K562 (cell line): ENCODE measurements at regions not wholly inside any gene's neighbourhood (a gene's known extent, or its start where the extent isn't known, plus 50 kb on each side); places are given as distances from the start of the nearest gene placed in this dataset.
A peak's percentile ranks its signal among the peaks of the same experiment; 100 is the strongest.

Experiments
- ATAC-seq: fragments of 200-7000 bp; cut with Tn5 transposase; 3 replicates; pipeline ENCODE4 v1.9.1; 2020; ENCODE audit warnings: moderate library complexity
- BruUV-seq: library from RNA; stranded (reverse); fragments of 400-500 nt; replicated peaks from 2 replicates; lab custom pipeline; 2021; lab: Mats Ljungman, UMichigan
- CTCF ChIA-PET: fragments of 300-600 bp; formaldehyde crosslinking; extraction: SDS; loops from one replicate; lab custom pipeline; 2021; ENCODE audit warnings: low intra/inter-chr PET ratio; lab: Yijun Ruan, JAX
- POLR2A ChIA-PET: fragments of 300-600, 350-650 bp; sonication (Branson Sonifier 250); formaldehyde crosslinking; extraction: SDS; loops from one replicate; lab custom pipeline; 2021; ENCODE audit warnings: antibody characterized with exemption, inconsistent platforms; lab: Yijun Ruan, JAX
- DNase-seq, 4 experiments: peaks; one replicate each; pipeline versions ENCODE4 v3.0.0 to v3.0.0-alpha.2; 2011 to 2018; ENCODE audit warnings: low spot score in 3 of 4, mixed read lengths in 3 of 4; ENCODE audit errors: extremely low read depth in 1 of 4
- FAIRE-seq: peaks from 2 replicates; lab custom pipeline; 2011; peaks lifted over from hg19 to GRCh38; lab: Jason Lieb, UNC
- H2AFZ ChIP-seq: 2 replicates; pipeline ENCODE4 v1.6.0; 2011; ENCODE audit warnings: low read depth, low read length, control low read depth, inconsistent platforms
- H3K27ac ChIP-seq: fragments of 200-600 bp; 3 replicates; pipeline ENCODE4 v1.8.0; 2011; ENCODE audit warnings: low read depth, mild to moderate bottlenecking, control low read depth, inconsistent platforms, low read length, moderate library complexity, mixed read lengths; ENCODE audit errors: extremely low read depth
- H3K27me3 ChIP-seq, 2 experiments: fragments of 300-600 bp in 1 of 2; 2 replicates in 1 of 2; 3 replicates in 1 of 2; pipeline versions ENCODE4 v1.6.0 to v1.8.0; 2011; ENCODE audit warnings: inconsistent platforms in 2 of 2, low read length in 2 of 2, mild to moderate bottlenecking in 1 of 2, mixed read lengths in 1 of 2, moderate library complexity in 1 of 2; ENCODE audit not compliant: control insufficient read depth in 2 of 2, insufficient read depth in 2 of 2
- H3K36me3 ChIP-seq: fragments of 300-600 bp; 3 replicates; pipeline ENCODE4 v1.8.0; 2011; ENCODE audit warnings: mild to moderate bottlenecking, low read length, inconsistent platforms; ENCODE audit not compliant: control insufficient read depth, insufficient read depth
- H3K4me1 ChIP-seq, 2 experiments: fragments of 200-600 bp in 1 of 2; replicated peaks in 1 of 2; 2 replicates in 1 of 2; 3 replicates in 1 of 2; pipeline versions ENCODE4 v1.5.1 to v1.8.0; 2011; ENCODE audit warnings: inconsistent platforms in 2 of 2, low read length in 2 of 2, mild to moderate bottlenecking in 1 of 2, mixed read lengths in 1 of 2, moderate library complexity in 1 of 2; ENCODE audit not compliant: control insufficient read depth in 2 of 2, insufficient read depth in 2 of 2
- H3K4me2 ChIP-seq: 2 replicates; pipeline ENCODE4 v1.6.1; 2011; ENCODE audit warnings: low read length, control low read depth, inconsistent platforms, mixed read lengths; ENCODE audit not compliant: insufficient read depth
- H3K4me3 ChIP-seq: fragments of 200-600 bp; sonication (generic), shearing (Covaris generic); 2 replicates; pipeline ENCODE4 v1.5.1; 2016; ENCODE audit warnings: control low read depth, inconsistent platforms
- H3K79me2 ChIP-seq: fragments of 200-600 bp; 3 replicates; pipeline ENCODE4 v1.8.0; 2011; ENCODE audit warnings: low read length, inconsistent platforms; ENCODE audit not compliant: control insufficient read depth, insufficient read depth
- H3K9ac ChIP-seq, 2 experiments: 2 replicates each; pipeline versions ENCODE4 v1.6.0 to v1.6.1; 2011; ENCODE audit warnings: low read depth in 2 of 2, low read length in 2 of 2, control low read depth in 1 of 2, inconsistent platforms in 1 of 2, mild to moderate bottlenecking in 1 of 2, mixed read lengths in 1 of 2; ENCODE audit not compliant: insufficient read depth in 1 of 2
- H3K9me1 ChIP-seq: one replicate; pipeline ENCODE4 v1.6.0; 2011; ENCODE audit warnings: inconsistent platforms, mild to moderate bottlenecking, low read length, moderate library complexity; ENCODE audit not compliant: control insufficient read depth, insufficient read depth
- H3K9me3 ChIP-seq: replicated peaks from 2 replicates; pipeline ENCODE4 v1.5.1; 2011; ENCODE audit warnings: low read depth, low read length, inconsistent platforms; ENCODE audit not compliant: control insufficient read depth, insufficient read depth
- H4K20me1 ChIP-seq: replicated peaks from 2 replicates; pipeline ENCODE4 v1.6.1; 2011; ENCODE audit warnings: low read length, inconsistent platforms, mixed read lengths; ENCODE audit not compliant: control insufficient read depth, insufficient read depth
- CTCF ChIP-seq, 3 experiments: IDR thresholded peaks in 2 of 3; conservative IDR thresholded peaks in 1 of 3; 2 replicates each; pipeline ENCODE4 v1.5.1; 2011 to 2012; ENCODE audit warnings: low read length in 3 of 3, mild to moderate bottlenecking in 3 of 3, control low read depth in 2 of 3, improper control_type of control experiment in 1 of 3, inconsistent platforms in 1 of 3, low read depth in 1 of 3, mixed read lengths in 1 of 3, moderate library complexity in 1 of 3; ENCODE audit not compliant: insufficient read depth in 2 of 3
- JUN ChIP-seq, 2 experiments: sonication (generic) in 1 of 2; formaldehyde crosslinking in 1 of 2; IDR thresholded peaks; 2 replicates each; pipeline versions ENCODE4 v1.6.1 to v1.8.0; 2012 to 2022; ENCODE audit warnings: borderline replicate concordance in 2 of 2, mild to moderate bottlenecking in 2 of 2, improper control_type of control experiment in 1 of 2, low read depth in 1 of 2, low read length in 1 of 2, missing genetic modification reagents in 1 of 2
- KAT7 ChIP-seq: sonication (generic); formaldehyde crosslinking; IDR thresholded peaks from 2 replicates; pipeline ENCODE4 v1.8.0; 2022; ENCODE audit warnings: missing genetic modification reagents, mild to moderate bottlenecking, borderline replicate concordance
- MTA1 ChIP-seq: fragments of 450-650 bp; IDR thresholded peaks from 2 replicates; pipeline ENCODE4 v1.6.1; 2017; ENCODE audit warnings: borderline replicate concordance
- NCOA2 ChIP-seq, 2 experiments: fragments of 450-650 bp; IDR thresholded peaks; 2 replicates each; pipeline ENCODE4 v1.6.1; 2018; ENCODE audit warnings: mild to moderate bottlenecking in 2 of 2, moderate library complexity in 1 of 2; ENCODE audit not compliant: partially characterized antibody in 2 of 2
- RAD21 ChIP-seq, 2 experiments: fragments of 250-450 bp in 1 of 2; fragments of 450-650 bp in 1 of 2; sonication (Bioruptor Pico) in 1 of 2; formaldehyde crosslinking in 1 of 2; IDR thresholded peaks in 1 of 2; conservative IDR thresholded peaks in 1 of 2; 2 replicates each; pipeline versions ENCODE4 v1.4.0 to v1.8.0; 2020 to 2022; ENCODE audit warnings: mild to moderate bottlenecking in 2 of 2, moderate library complexity in 1 of 2
- RBM25 ChIP-seq: fragments of 200-400 bp; formaldehyde crosslinking; IDR thresholded peaks from 2 replicates; pipeline ENCODE4 v1.6.1; 2018; ENCODE audit warnings: low read length, low read depth, moderate library complexity; ENCODE audit not compliant: severe bottlenecking
- ZEB2 ChIP-seq: fragments of 450-650 bp; IDR thresholded peaks from 2 replicates; pipeline ENCODE4 v1.6.1; 2016
- ZNF143 ChIP-seq: sonication (generic); formaldehyde crosslinking; IDR thresholded peaks from 2 replicates; pipeline ENCODE4 v1.9.0; 2022; ENCODE audit warnings: mild to moderate bottlenecking, missing genetic modification reagents
- ZNF224 ChIP-seq: sonication (generic); formaldehyde crosslinking; IDR thresholded peaks from 2 replicates; pipeline ENCODE4 v1.8.0; 2022; ENCODE audit warnings: mild to moderate bottlenecking, missing genetic modification reagents
- WGBS: fragments of 100-300 bp; shearing (Covaris generic); methylation state at CpG from one replicate; pipeline ENCODE4 v1.1.6; 2016; ENCODE audit warnings: low coverage, mixed read lengths; ENCODE audit not compliant: insufficient coverage; ENCODE audit errors: missing lambda C conversion rate; 5-methylcytosine and 5-hydroxymethylcytosine counted together
- in situ Hi-C: fragments of 300-500 bp; cut with MboI; formaldehyde crosslinking; loops from 4 replicates; pipeline ENCODE4 v1.15.0; 2018; ENCODE audit warnings: inconsistent platforms, mixed read lengths
- intact Hi-C: fragments of 100-400 bp; cut with micrococcal nuclease; formaldehyde crosslinking; loops from 2 replicates; pipeline ENCODE4 v1.14.2; 2022
- TF ChIP-seq, protein P1 (sequence below): sonication (generic); formaldehyde crosslinking; IDR thresholded peaks from 2 replicates; pipeline ENCODE4 v1.8.1; 2023; ENCODE audit warnings: mild to moderate bottlenecking, missing genetic modification reagents
- TF ChIP-seq, protein P2 (sequence below), 2 experiments: fragments of 450-650 bp; conservative IDR thresholded peaks; 2 replicates each; pipeline ENCODE4 v1.6.1; 2017; ENCODE audit warnings: mild to moderate bottlenecking in 2 of 2, moderate library complexity in 2 of 2

DNA sequence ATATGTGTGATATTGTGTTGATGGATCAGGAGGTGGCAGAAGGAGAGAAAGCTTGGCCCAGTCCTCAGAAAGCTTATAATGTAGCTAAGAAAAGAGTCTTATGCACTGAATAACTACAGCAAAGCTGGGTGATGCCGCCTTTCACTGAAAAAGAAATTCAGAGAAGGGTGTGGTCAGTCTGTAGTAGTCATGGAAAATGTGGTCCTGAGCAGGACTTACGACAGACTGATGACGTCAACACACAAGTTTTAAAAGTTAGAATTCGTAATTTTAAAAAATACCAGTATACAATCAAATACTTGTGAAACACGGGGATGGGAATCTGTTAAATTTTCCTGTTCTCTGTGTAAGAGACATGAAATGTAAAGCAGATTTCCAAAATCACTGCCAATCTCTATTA lies 87.0 kb upstream of the RAPGEF2 start (continued):
- TF ChIP-seq JUN (IDR thresholded peaks at IDR 0.05; ENCODE audit: borderline replicate concordance, low read depth, low read length), result 0 out of 2 replicates have a peak, but pooled peaks have one; percentile 24
- no peak for TF ChIP-seq JUN (CRISPR knock-in tag; IDR thresholded peaks at IDR 0.05; ENCODE audit: borderline replicate concordance)

- ChIA-PET POLR2A (interaction anchor here (1.2 kb wide), 1 partner anchor 10 kb away, joined by 3 read pairs; no protein-coding TSS in a partner anchor), CTCF (interaction anchor here (0.5 to 0.9 kb wide), 2 partner anchors 13 to 160 kb away, joined by 3 to 6 read pairs; no protein-coding TSS in a partner anchor)
- in situ Hi-C loops (no loop called here), intact Hi-C loops (loop anchor here (1.0 to 2.0 kb wide), 4 partner anchors 159 to 430 kb away; no protein-coding TSS in a partner anchor)
- no TSS peak for BruUV-seq
- ATAC-seq (peak; percentile 86), FAIRE-seq (peak; percentile 78), DNase-seq (peak; percentile 46 to 70 (median 58))
- no peaks in the 10 kb centered on the region for H3K27me3 ChIP-seq
- H3K79me2 ChIP-seq, result no peaks in the 10 kb centered on the region
- H3K36me3 ChIP-seq, result no peaks in the 10 kb centered on the region
- H3K9ac ChIP-seq, result no peak overlapping the region
- no peak overlapping the region for H3K4me2 ChIP-seq
- H3K27ac ChIP-seq, result no peak overlapping the region
- H3K4me3 ChIP-seq, result no peak overlapping the region
- 38% methylated on average over 8 of the region's 8 CpGs for WGBS
- no peaks in the 10 kb centered on the region for H3K9me1 ChIP-seq
- no peaks in the 10 kb centered on the region for H4K20me1 ChIP-seq
- no peaks in the 10 kb centered on the region for H3K9me3 ChIP-seq
- H2AFZ ChIP-seq, result peak overlapping the region; percentile 62; the same call in 1 of the 2 replicates
- peaks cover 3 to 13% of the 10 kb centered on the region in 2 experiments; a peak in 3 of 5 replicates for H3K4me1 ChIP-seq
- TF ChIP-seq KAT7, result no peak
- TF ChIP-seq NCOA2 (IDR thresholded peaks at IDR 0.05; ENCODE audit: partially characterized antibody in 2 of 2), result no peak
- no peak for TF ChIP-seq MTA1
- TF ChIP-seq CTCF (IDR thresholded peaks at IDR 0.05 in 2 of 3, conservative IDR thresholded peaks at IDR 0.05 in 1 of 3; ENCODE audit: insufficient read depth in 2 of 3, low read depth in 1 of 3, low read length in 3 of 3), result peak; percentile 52 to 63 (median 59)
- TF ChIP-seq ZNF143 (CRISPR knock-in tag), result 0 out of 2 replicates have a peak, but pooled peaks have one; percentile 19
- TF ChIP-seq ZNF224 (CRISPR knock-in tag), result no peak
- TF ChIP-seq RBM25, result no peak
- peak; percentile 30 to 69; a peak in 3 of 4 replicates for TF ChIP-seq RAD21 (CRISPR knock-in tag; conservative IDR thresholded peaks at IDR 0.05 in 1 of 2, IDR thresholded peaks at IDR 0.05 in 1 of 2)
- TF ChIP-seq ZEB2, result 0 out of 2 replicates have a peak, but pooled peaks have one; percentile 16
- TF ChIP-seq, protein P1, sequence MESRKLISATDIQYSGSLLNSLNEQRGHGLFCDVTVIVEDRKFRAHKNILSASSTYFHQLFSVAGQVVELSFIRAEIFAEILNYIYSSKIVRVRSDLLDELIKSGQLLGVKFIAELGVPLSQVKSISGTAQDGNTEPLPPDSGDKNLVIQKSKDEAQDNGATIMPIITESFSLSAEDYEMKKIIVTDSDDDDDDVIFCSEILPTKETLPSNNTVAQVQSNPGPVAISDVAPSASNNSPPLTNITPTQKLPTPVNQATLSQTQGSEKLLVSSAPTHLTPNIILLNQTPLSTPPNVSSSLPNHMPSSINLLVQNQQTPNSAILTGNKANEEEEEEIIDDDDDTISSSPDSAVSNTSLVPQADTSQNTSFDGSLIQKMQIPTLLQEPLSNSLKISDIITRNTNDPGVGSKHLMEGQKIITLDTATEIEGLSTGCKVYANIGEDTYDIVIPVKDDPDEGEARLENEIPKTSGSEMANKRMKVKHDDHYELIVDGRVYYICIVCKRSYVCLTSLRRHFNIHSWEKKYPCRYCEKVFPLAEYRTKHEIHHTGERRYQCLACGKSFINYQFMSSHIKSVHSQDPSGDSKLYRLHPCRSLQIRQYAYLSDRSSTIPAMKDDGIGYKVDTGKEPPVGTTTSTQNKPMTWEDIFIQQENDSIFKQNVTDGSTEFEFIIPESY (CRISPR knock-in tag), result 0 out of 2 replicates have a peak, but pooled peaks have one; percentile 10
- TF ChIP-seq, protein P2, sequence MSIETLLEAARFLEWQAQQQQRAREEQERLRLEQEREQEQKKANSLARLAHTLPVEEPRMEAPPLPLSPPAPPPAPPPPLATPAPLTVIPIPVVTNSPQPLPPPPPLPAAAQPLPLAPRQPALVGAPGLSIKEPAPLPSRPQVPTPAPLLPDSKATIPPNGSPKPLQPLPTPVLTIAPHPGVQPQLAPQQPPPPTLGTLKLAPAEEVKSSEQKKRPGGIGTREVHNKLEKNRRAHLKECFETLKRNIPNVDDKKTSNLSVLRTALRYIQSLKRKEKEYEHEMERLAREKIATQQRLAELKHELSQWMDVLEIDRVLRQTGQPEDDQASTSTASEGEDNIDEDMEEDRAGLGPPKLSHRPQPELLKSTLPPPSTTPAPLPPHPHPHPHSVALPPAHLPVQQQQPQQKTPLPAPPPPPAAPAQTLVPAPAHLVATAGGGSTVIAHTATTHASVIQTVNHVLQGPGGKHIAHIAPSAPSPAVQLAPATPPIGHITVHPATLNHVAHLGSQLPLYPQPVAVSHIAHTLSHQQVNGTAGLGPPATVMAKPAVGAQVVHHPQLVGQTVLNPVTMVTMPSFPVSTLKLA (conservative IDR thresholded peaks at IDR 0.05), result no peak
Measured at GRCh38 chr4:159016593-159017024, 86.3 kb upstream of the RAPGEF2 start.
